Hematopoietic multipotent progenitor cell treated with erythropoietin and hydrocortisone succinate and interleukin-3 and kit ligand, for 17 days (in vitro differentiated cells): ENCODE measurements at regions not wholly inside any gene's neighbourhood (a gene's known extent, or its start where the extent isn't known, plus 50 kb on each side); places are given as distances from the start of the nearest gene placed in this dataset.

Experiments
- DNase-seq: peaks from one replicate; pipeline ENCODE4 v3.0.0-alpha.2; 2015; ENCODE audit warnings: low spot score

DNA sequence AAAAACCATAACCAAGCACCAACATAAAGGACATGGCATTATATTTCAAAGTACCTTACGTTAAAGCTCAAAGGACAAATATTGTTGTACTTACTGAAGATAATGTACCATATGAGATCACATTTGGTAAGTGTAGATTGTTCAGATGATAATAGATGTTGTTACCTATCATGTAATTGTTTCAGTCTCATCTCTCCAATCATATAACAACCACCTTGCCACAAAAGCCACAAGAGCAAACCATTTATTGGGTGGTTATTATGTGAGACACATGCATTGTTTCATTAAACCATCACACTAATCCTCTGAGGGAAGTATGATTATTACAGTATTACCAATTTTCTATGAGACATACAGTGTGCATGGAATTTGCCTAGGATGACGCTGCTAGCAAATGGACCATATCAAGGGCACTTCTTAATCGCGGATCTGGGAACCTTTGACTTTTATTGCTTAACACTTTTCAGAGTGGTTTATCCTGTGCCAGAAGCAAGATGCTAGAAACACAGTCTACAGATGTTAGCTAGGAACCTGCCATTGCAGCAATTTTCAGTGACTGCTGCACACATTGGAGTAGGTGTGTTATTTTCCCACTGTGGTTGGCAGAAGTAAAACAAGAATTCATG, 149.8 kb upstream of the AKIRIN2 start:
- no peak for DNase-seq

DNA sequence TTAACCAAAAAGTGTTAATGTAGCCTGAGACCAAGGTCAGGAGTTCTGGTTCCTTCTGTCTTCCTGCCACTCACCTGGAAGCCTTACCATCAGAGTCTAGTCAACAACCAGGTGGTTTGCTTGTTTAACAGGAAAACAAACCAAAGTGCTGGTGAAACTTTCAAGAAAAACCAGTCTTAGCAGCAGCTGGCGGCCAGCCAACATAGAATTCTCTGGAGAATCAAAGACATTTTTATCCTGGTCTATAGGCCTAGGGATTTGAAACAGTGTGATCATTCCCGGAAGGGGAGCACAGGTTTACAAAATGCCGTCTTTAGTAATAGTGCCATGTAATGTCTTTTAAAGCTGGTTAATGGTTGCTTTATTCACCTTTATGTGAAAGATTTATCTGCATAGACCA, 146.6 kb upstream of the AKIRIN2 start:
- DNase-seq, result no peak

DNA sequence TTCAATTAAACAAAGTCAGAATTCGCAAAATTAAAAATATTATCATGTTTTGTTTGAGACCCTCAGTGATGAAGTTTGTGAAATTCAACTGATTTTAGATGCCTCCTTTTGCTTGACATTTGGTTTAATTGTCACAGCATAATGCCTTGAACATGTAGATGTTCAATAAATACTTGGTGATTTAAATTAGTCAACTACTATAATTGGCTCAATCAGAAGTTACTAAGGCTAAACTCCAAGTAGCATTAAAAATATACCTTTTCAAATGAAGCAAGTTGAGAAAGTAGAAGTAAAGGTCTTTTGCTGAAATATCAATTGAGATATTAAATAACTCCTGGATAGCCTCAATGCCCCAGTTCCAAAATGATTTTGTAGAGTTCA, 145.8 kb upstream of the AKIRIN2 start:
- no peak for DNase-seq

DNA sequence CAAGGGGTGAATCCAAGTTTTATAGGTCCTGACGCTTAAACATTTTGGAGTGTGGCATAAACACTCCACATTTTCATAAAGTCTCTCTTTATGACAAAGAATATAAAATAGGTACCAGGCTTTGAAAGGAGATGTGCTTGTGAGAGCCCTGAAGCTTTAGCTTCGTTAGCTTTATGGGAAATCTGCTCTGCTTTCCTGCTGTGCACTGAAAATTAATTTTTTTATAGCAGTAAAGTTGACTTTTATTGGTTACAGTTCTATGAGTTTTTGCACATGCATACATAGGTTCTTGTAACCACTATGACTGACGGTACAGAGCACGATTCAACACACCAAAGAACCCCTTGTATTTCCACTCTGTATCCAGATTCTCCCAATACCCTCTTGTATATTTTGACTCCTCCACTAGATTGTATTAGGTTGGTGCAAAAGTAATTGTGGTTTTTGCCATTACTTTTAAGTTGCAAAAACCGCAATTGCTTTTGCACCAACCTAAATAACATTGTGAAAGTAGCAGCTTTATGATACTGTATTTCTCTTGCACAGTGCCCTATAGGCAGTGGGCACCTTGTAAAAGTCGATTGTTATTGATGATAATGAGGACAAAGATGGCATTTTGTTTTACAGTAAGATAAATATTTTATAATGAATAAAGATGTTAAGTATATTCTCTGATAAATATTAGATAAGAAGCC, 145.2 kb upstream of the AKIRIN2 start:
- DNase-seq, result no peak

DNA sequence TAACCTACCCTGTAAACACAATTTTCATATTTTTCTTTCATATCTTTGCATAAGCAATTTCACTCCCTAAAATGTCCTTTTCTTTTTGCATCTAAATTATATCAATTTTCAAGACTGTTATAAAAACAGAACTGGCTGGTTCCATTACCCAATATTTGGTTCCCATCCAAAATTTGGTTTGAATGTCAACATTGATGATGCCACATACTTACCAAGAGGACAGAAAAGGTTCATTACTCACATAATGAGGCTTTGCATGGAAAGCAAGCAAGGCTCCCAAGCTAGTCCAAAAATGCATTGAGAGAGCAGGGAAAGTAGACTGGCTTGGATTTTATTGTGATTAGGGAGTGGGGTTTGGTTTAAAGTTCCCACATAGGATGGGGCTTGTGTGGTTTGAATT, 144.4 kb upstream of the AKIRIN2 start:
- DNase-seq, result no peak

DNA sequence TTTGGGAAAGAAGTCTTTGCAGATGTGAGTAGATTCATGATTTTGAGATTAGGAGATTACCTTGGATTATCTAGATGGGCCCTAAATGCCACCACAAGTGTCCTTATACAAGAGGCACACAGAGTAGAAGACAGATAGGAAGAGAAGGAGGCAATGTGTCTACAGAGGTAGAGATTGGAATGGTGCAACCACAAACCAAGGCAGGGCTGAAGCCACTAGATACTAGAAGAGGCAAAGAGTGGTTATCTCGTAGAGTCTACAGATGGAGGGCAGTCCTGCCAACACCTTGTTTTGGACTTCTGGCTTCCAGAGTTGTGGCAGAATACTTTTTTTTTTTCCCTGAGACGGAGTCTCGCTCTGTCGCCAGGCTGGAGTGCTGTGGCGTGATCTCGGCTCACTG, 138.3 kb upstream of the AKIRIN2 start:
- DNase-seq, result no peak

DNA sequence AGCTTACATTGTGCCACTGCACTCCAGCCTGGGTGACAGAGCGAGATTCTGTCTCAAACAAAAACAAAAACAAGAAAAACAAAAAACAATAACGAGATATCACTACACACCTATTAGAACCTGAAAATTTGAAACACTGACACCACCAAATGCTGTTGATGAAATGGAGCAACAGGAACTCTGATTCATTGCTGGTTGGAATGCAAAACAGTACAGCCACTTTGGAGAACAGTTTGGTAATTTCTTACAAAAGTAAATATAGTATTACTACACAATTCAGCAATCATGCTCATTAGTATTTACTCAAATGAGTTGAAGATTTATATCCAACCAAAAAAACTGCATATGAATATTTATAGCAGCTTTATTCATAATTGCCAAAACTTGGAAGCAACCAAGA, 135.8 kb upstream of the AKIRIN2 start:
- DNase-seq, result no peak

DNA sequence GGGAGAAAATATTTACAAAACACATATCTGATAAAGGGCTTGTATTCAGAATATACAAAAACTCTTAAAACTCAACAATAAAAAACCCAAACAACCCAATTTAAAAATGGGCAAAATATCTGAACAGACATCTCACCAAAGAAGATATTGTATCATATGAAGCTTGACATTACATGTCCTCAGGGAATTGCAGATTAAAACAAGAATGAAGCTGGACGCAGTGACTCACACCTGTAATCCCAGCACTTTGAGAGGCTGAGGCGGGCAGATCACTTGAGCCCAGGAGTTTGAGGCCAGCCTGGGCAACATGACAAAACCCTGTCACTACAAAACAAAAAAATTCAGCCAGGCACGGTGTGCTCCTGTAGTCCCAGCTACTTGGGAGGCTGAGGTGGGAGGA, 135.4 kb upstream of the AKIRIN2 start:
- DNase-seq, result no peak

DNA sequence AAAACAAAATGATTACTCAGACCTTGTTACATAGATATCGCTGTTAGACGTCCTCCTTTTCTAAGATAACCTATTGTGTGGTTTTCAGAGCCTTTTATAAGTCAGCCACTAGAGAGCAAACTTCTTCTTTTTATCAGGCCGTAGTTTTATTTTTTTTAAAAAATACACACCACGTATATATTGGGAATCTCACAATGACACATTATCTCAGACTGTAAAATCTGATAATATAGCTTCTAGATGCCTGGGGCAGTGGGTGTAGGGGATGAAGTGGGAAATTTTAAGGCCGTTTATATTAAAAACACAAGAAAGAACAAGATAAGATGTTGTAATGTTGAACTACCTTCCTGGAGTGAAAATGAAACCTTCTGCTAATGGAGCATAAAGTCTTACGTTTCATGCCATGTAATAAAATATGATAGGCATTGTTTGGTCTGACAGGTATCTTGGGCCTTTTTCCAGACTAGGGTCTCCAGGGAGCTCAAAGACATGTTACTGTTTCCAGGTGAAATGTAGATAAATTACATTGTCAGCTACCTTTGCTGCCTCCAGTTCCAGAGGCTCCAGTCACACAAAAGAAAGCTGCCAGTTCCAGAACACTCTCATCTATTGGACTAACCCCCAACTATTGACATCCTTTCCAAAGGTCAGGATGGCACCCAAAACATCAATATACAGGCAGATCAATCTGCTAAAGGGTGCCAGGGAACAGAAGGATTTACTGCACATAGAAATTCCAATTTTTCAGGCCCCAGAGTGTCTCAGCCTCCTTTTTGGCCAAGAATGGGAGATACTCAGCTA, 130.2 kb upstream of the AKIRIN2 start:
- DNase-seq, result no peak

DNA sequence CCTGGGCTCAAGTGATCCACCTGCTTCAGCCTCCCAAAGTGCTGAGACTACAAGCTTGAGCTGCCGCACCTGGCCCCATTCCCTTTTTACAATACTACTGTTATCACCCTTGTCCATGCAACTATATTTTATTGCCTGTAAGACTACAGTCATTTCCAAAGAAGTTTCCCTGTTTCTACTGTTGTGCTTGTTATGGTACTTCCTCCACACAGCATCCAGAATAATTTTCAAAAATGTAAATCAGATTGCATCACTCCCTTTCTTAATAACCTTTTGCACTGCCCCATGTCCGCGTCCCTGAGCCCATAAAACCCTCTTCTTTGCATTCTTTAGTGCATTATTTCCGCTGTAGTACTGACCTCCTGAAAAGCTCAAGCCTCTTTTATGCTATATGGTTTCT, 128.9 kb upstream of the AKIRIN2 start:
- DNase-seq, result no peak

DNA sequence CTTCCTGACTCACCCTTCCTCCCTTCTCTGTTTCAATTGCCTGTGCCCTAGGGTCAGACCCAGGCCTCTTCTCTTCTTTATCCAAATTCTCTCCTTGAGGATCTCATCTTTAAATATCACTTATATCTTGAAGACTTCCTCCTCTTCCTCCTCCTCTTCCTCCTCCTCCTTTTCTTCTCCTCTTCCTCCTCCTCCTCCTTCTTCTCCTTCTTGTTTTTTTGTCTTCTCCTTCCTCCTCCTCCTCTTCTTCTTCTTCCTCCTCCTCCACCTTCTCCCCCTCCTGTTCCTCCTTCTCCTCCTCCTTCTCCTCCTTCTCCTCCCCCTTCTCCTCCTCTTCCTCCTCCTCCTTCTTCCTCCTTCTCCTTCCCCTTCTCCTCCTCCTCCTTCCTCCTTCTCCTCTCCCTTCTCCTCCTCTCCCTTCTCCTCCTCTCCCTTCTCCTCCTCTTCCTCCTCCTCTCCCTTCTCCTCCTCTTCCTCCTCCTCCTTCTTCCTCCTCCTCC, 127.6 kb upstream of the AKIRIN2 start:
- DNase-seq, result no peak

DNA sequence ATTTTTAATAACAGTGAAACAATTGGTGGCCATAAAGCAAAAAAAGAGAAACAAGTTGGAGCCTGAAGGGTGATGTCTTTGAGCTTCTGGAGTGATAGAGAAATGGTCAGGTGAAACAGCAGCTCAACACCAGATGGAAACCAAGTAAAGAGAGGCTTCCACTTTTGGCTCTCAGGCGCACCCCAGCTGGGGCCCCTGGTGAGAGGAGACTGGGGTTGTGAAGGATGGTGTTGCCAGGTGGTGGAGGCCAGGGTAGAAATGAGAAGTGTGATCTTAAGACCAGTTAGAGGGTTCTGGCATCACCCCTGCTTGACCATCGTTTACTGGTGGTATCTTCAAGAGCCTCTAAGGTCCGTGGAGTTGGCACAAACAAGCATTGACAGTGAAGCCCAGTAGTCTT, 126.0 kb upstream of the AKIRIN2 start:
- DNase-seq, result no peak

DNA sequence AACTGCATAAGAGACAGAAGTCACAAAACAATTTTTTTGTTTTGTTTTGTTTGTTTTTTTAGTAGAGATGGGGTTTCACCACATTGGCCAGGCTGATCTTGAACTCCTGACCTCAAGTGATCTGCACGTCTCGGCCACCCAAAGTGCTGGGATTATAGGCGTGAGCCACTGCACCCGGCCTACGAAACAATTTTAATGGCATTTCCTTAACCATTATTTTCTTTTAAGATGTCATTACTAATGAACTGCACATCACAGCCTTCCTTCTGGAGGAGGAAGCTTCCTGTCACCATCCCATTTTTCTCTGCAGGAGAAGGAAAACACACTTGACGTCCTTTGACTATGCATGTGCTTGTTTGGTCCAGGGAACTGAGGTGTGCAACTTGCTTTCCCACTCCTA, 125.3 kb upstream of the AKIRIN2 start:
- no peak for DNase-seq

DNA sequence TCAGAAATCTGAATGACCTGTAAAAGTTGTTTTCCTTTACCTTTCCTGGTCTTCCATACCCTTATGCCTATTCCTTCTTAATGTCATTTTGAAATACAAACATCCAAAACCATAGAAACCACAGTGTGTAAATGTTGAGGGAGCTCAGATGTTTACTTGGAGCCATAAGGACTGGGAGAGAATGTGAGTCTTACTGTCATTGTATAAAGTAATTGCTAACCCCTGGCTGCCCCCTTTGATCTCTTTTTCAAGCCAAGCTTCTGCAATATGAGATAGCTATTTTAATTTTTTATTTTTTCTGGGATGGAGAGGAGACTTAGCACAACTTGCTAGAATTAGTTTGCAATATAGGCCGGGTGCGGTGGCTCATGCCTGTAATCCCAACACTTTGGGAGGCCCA, 124.4 kb upstream of the AKIRIN2 start:
- no peak for DNase-seq

DNA sequence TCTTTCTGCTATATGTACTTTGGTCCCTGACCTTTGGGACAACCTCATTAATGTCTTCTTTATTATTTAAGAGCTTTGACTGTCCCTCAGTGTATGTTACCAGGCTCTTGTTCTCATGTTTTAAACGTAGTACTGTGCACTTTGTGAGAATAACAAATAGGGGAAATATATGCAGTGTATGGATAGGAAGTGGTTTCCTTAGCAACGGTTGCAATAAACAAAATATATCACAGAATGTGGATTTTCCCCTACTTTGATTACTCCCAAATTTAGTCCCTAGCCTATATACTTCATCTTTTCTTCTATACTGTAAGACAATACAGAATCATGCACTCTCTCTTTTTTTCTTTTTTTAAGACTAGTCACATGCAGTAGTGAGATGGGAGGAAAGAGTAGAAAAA, 123.8 kb upstream of the AKIRIN2 start:
- DNase-seq, result no peak

DNA sequence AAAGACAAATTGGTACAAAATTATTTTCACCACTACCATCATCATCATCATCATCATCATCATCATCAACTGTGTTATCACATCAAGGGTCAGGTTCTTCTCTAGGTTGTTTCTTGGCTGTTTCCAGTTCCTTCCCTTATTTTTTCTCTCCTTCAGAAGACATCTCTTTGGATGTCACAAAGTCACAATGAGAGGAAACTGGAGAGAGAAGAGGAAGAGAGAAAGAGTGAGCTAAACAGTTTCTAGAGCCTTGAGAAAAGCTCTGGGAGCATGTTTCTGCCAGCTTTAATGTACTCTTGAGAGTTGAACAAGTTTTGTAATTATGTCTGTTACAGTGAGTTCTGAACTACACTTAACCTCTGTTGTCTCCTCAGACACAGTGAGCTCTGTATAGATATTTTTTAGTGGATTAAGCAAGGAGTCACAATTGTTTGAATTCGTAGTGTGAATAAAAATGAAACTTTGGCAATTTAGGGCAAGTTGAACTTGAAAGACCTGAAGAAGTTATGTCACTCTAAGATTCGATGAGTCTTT, 123.0 kb upstream of the AKIRIN2 start:
- no peak for DNase-seq

DNA sequence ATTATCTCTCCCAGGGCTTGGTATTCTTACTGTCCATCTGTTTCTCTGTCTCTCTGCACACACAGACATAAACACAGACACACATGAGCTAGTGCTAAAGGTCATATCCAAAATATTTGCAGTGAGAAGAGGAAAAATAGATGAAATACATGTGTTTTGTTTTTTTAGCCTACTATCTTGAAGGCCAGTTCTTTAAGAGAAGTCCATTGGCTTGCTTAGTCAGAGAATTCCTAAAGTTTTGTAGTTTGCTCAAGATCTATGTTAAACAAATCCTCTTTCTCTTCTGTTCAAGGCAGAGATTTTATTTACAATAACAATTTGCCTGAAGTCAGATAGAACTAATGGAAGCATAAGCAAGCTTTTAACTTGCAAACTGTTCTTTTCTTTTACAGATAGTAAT, 120.0 kb upstream of the AKIRIN2 start:
- DNase-seq, result no peak

DNA sequence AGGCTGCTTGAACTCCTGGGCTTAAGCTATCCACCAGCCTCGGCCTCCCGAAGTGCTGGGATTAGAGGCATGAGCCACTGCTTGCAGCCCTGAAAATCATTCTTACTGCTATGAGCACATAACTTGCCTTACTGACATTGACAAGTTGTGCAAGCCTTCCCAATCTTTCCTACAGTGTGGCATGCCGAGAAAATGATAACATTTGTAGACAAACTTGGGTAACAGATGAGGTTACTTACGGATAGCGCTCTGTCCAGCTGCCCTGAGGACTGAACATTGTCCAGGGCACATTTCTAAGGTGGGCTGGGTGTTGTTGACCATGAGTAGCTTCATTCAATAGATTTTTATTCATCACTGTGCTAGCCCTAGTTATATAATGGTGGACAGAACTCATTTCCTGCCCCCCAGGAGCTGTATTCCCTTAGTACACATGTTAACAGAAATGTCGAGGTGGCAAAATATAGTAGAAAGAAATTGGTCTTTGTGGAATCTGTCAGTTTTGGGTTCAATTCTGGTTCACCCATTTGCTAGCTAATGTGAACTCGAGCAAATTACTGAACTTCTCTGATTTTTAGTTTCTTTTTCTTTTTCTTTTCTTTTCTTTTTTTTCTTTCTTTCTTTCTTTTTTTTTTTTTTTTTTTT, 118.4 kb upstream of the AKIRIN2 start:
- no peak for DNase-seq

DNA sequence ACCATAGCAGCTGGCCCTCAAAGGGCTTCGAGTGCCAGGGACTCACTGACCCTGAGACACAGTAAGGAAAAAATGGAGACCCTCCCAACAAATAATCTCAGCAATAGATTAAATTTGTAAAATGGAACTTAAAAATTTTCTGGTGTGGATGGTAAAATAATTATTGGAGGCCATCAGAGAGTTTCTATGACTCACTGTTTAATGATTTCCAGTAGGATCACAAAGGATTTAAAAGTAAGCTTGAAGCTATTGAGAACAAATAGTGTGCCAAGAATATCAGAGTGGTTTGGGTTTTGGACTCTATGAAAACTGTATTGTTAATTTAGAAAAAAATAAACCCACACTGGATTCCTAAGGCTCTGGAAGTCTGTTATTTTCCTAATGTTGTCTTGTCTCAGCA, 115.2 kb upstream of the AKIRIN2 start:
- no peak for DNase-seq

DNA sequence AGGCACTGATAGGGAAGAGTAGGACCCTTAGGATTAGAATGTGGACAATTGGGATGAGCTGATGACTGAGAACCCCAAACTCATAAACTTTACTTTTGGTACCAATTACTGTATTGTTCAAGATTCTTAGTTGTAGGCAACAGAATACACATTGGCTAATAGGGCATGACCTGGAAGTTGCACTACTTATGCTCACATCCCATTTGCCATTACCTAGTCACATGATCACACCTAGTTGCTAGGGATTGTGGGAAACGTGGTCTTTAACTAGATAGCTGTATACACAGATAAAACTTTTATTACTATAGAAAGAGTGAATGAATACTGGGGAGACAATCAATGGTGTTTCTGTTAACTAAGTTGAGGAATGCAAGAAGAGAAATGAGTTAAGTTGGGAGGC, 113.4 kb upstream of the AKIRIN2 start:
- no peak for DNase-seq

DNA sequence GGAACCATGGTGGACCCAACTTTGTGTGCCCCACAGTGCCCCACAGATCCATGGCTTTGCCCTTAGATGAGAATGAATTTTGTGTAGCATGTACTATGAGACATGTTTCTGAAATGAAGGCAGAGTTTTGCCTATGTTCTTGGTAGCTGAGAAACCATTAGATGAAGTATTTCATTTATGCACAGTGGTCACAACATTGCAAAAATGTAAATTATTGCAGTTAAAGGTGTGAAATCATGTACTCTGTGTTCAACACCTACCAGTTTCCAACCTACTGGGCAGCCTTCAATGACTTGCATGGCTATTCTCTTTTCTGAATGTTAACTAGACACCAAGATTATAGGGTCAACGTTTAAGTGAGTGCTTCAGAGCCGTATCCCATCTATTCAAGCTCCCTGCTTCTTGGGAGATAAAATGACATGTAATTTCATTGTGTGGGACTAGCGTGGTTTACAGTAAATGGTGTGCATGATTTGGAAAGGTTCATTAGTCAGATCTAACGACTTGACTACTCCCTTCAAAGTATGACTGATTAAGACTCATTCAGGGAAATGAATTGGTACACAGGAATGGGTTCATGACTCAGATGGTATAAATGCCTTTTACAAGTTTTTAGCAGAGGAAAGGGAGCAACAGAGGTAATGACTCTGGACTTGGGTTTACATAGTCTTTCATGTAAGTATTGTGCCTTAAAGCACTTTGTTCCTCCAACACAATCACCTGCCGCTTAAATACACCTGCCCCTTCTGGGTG, 106.1 kb upstream of the AKIRIN2 start:
- no peak for DNase-seq

DNA sequence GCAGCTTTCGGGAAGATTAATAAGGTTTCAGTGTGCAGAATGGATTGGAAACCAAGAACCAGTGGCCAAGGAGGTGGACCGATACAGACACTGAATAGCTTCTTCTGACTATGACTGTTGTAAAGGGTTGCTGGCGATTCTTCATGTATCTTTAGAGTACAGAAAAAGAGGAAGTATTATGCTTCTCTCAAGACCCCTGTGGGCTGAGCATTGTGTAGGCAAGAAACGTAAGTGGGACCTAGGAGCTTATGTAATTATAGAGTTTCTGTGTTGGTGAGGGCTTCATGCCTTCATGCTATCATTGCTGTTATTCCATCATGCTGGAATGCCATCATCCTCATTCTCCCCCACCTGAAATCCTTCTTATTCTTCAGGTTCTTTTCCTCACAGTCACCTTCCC, 105.4 kb upstream of the AKIRIN2 start:
- no peak for DNase-seq
